ENCODE measurements at regions not wholly inside any gene's neighbourhood (a gene's known extent, or its start where the extent isn't known, plus 50 kb on each side); places are given as distances from the start of the nearest gene placed in this dataset.

DNA sequence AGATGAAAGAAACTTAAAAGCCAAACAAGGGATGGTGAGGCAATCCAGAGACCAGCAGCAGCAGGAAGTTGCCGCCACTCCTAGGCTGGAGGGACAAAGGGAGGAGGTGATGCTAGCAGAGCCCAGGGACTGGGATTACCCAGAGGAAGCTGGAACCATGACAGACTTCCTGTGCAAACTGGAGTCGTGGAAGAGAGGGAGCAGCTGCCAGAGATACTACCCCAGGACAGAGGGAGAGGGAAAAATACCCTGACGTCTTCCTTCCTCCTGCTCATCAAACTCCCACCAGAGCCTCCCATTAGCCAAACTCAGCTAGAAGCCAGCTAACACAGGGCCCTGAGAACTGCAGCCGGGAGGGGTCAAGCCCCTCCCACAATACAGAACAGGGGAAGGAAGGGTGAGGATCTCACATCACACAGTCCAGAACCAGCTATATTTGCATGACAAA lies 101.2 kb upstream of the KLF3 start:
- no peak overlapping the region for H3K4me3 ChIP-seq (ENCODE audit: low read length)
- peak; percentile 44 for DNase-seq (ENCODE audit: low read depth)
- TF ChIP-seq, protein P1, sequence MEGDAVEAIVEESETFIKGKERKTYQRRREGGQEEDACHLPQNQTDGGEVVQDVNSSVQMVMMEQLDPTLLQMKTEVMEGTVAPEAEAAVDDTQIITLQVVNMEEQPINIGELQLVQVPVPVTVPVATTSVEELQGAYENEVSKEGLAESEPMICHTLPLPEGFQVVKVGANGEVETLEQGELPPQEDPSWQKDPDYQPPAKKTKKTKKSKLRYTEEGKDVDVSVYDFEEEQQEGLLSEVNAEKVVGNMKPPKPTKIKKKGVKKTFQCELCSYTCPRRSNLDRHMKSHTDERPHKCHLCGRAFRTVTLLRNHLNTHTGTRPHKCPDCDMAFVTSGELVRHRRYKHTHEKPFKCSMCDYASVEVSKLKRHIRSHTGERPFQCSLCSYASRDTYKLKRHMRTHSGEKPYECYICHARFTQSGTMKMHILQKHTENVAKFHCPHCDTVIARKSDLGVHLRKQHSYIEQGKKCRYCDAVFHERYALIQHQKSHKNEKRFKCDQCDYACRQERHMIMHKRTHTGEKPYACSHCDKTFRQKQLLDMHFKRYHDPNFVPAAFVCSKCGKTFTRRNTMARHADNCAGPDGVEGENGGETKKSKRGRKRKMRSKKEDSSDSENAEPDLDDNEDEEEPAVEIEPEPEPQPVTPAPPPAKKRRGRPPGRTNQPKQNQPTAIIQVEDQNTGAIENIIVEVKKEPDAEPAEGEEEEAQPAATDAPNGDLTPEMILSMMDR (conservative IDR thresholded peaks at IDR 0.05; ENCODE audit: low read length) = no peak

DNA sequence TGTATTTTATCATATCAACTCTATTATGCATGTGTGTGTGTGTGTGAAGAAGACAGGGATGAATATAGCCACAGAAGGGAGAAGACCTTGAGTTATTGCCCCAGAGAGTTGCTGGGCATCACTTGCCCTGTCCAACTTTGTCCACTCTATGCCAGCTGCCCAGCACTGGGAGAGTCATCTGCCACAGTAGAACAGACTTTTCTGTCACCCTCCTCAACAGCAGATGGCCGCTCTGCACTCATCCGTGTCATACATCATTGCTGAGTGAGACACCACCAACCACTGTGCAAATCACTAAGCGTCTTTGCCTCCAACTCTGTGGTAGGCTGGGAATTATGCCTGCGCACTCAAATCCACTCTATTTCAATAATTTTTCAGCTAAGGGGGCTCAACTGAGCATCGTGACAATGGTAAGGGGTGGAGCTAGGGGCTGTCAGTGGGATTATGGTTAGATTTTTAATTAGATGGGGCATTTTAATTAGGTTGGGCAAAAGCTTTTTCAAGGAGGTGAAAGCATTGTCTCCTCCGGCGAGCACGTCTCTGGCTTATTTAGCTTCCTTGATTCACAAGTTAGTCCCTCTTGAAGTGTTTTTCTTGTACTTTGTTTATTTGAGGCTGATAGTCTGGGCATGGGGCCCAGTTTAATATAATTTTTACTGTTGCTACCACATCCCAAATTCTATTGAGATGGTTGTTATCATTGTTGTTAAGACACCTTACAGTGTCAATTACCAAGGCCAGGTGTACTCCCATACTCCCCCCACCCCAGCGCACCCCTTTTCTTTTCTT lies 100.1 kb upstream of the KLF3 start:
- TF ChIP-seq, protein P1 (conservative IDR thresholded peaks at IDR 0.05; ENCODE audit: low read length) = no peak
- H3K4me3 ChIP-seq (ENCODE audit: low read length) = no peak overlapping the region

DNA sequence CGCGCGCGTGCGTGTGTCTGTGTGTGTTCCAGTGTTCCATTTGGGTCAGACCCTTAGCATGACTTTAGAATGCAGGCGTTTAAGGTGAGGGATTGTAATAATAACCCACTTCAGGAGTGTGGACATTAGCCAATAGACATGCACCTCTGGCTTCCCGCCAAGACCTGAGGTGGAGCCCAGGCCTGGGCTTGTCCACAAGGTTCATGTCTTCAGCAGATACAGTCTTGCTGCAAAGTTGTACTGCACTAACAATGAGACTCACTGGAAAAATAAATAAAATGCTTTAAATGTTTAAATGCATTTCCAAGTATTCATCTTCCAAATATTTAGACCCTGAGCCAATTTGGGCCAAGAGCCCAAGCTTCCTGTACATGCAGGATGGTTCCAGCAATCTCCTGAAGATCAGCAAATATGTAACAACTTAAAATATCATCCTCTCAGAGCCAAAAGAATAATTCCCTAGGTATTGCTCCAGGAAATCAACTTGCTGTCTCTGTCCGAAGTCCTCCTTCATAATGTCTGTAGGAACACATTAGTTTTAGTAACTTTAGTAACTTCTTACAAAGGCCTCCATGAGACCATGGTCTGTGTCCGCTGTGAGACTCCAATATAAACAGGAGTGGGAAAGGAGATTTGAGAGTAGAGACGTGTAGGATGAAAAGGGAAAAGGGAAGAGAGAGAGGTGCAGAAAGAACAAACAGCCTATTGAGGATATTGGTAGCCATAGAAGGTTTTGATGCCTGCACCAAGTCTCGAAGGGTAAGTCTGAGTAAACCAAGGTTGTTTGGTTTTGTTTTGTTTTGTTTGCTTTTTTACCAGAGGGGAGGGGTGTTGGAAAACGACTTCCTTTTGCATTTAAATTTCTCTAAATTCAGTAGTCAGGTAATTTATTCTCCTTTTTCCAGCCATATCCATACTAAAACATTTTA lies 98.5 kb upstream of the KLF3 start:
- DNase-seq (ENCODE audit: low read depth) = peak; percentile 66
- TF ChIP-seq, protein P1 (conservative IDR thresholded peaks at IDR 0.05; ENCODE audit: low read length) = no peak
- H3K4me3 ChIP-seq (ENCODE audit: low read length) = no peak overlapping the region

More for the DNA sequence above, 100.1 kb upstream of the KLF3 start:
- DNase-seq (ENCODE audit: low read depth) = no peak

GRCh38 chr4:38566806-38567398 lies 97.1 kb upstream of the KLF3 start:
- H3K4me3 ChIP-seq (ENCODE audit: low read length) = no peak overlapping the region
- TF ChIP-seq, protein P1 (conservative IDR thresholded peaks at IDR 0.05; ENCODE audit: low read length) = no peak
- peak; percentile 24 for DNase-seq (ENCODE audit: low read depth)

- H3K4me3 ChIP-seq (ENCODE audit: low read length) = no peak overlapping the region
- TF ChIP-seq, protein P1 (conservative IDR thresholded peaks at IDR 0.05; ENCODE audit: low read length) = no peak
- DNase-seq (ENCODE audit: low read depth) = no peak
These were observed 96.5 kb upstream of the KLF3 start for GRCh38 chr4:38567457-38567856.

DNA sequence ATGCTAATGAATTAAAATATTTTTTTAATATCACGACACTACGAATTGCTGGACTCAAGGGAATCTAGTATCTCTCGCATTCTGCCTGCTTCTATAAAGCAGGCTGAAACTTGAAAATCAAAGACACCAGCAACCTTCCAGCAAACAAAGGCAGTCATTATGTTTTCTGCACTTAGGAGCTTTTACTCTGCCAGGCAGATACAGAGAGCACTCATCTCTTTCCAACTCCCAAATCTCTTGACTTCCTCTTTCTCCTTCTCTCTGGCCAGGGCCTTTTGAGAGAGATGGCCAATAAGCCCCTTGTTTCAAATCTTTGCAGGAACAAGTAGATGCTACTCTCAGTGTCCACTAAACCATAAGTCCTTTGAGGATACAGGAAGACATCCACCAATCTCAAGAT lies 95.2 kb upstream of the KLF3 start:
- no peak overlapping the region for H3K4me3 ChIP-seq (ENCODE audit: low read length)
- DNase-seq (ENCODE audit: low read depth) = no peak
- TF ChIP-seq, protein P1 (conservative IDR thresholded peaks at IDR 0.05; ENCODE audit: low read length) = no peak

All from AG10803 (cell line).